SU-DHL-6 (cell line): ENCODE measurements at regions not wholly inside any gene's neighbourhood (a gene's known extent, or its start where the extent isn't known, plus 50 kb on each side); places are given as distances from the start of the nearest gene placed in this dataset.

ENCODE experiments used
- CTCF ChIP-seq: fragments of 200-600 bp; sonication (generic); IDR thresholded peaks from one replicate; pipeline ENCODE4 v1.5.1; 2017; ENCODE audit warnings: antibody characterized with exemption, mild to moderate bottlenecking, low read length, moderate library complexity; ENCODE audit not compliant: insufficient read depth, poor library complexity, severe bottlenecking
- EZH2phosphoT487 ChIP-seq: fragments of 200-600 bp; sonication (generic), shearing (Covaris generic); conservative IDR thresholded peaks from 2 replicates; pipeline ENCODE4 v1.6.1; 2018; ENCODE audit warnings: mild to moderate bottlenecking, antibody characterized with exemption, low read length, moderate library complexity, mixed read lengths

- TF ChIP-seq EZH2phosphoT487, result no peak
- TF ChIP-seq CTCF, result no peak
Measured at GRCh38 chr7:121608785-121609184, 212.7 kb upstream of the FAM3C start.
